ENCODE measurements at regions not wholly inside any gene's neighbourhood (a gene's known extent, or its start where the extent isn't known, plus 50 kb on each side); places are given as distances from the start of the nearest gene placed in this dataset.
A peak's percentile ranks its signal among the peaks of the same experiment; 100 is the strongest.

- ATAC-seq = no peak
- Mint-ChIP-seq H3K36me3 (ENCODE audit: low read depth) (no peaks in the 10 kb centered on the region), H3K27me3 (peaks cover 2% of the 10 kb centered on the region), H3K9me3 (no peaks in the 10 kb centered on the region), H3K4me3 (no peak overlapping the region), H3K27ac (no peak overlapping the region), H3K4me1 (peaks cover 25% of the 10 kb centered on the region)
- no peak for DNase-seq
These were observed 265.7 kb upstream of the ANKRD55 start for GRCh38 chr5:56498759-56499395.

GRCh38 chr5:56496581-56497063, 263.5 kb upstream of the ANKRD55 start:
- H3K4me3 Mint-ChIP-seq = no peak overlapping the region
- DNase-seq = no peak
- no peak overlapping the region for H3K27ac Mint-ChIP-seq
- peaks cover 22% of the 10 kb centered on the region for H3K4me1 Mint-ChIP-seq
- peaks cover 5% of the 10 kb centered on the region for H3K27me3 Mint-ChIP-seq
- H3K9me3 Mint-ChIP-seq = no peaks in the 10 kb centered on the region
- H3K36me3 Mint-ChIP-seq (ENCODE audit: low read depth) = no peaks in the 10 kb centered on the region
- ATAC-seq = no peak

GRCh38 chr5:56494300-56494731, 261.2 kb upstream of the ANKRD55 start:
- ATAC-seq = no peak
- no peak overlapping the region for H3K27ac Mint-ChIP-seq
- H3K4me3 Mint-ChIP-seq = no peak overlapping the region
- no peaks in the 10 kb centered on the region for H3K36me3 Mint-ChIP-seq (ENCODE audit: low read depth)
- no peaks in the 10 kb centered on the region for H3K9me3 Mint-ChIP-seq
- no peak for DNase-seq
- H3K27me3 Mint-ChIP-seq = peaks cover 5% of the 10 kb centered on the region
- peaks cover 22% of the 10 kb centered on the region for H3K4me1 Mint-ChIP-seq

GRCh38 chr5:56493766-56494165, 260.6 kb upstream of the ANKRD55 start:
- peaks cover 22% of the 10 kb centered on the region for H3K4me1 Mint-ChIP-seq
- ATAC-seq (no peak), DNase-seq (no peak)
- H3K4me3 Mint-ChIP-seq = no peak overlapping the region
- no peak overlapping the region for H3K27ac Mint-ChIP-seq
- H3K36me3 Mint-ChIP-seq (ENCODE audit: low read depth) = no peaks in the 10 kb centered on the region
- H3K9me3 Mint-ChIP-seq = no peaks in the 10 kb centered on the region
- peaks cover 5% of the 10 kb centered on the region for H3K27me3 Mint-ChIP-seq

GRCh38 chr5:56493308-56493707, 260.2 kb upstream of the ANKRD55 start:
- no peak overlapping the region for H3K27ac Mint-ChIP-seq
- H3K36me3 Mint-ChIP-seq (ENCODE audit: low read depth) = no peaks in the 10 kb centered on the region
- H3K9me3 Mint-ChIP-seq = peaks cover 3% of the 10 kb centered on the region
- ATAC-seq (no peak), DNase-seq (no peak)
- peaks cover 5% of the 10 kb centered on the region for H3K27me3 Mint-ChIP-seq
- H3K4me3 Mint-ChIP-seq = no peak overlapping the region
- H3K4me1 Mint-ChIP-seq = peaks cover 22% of the 10 kb centered on the region

GRCh38 chr5:56492812-56493211, 259.7 kb upstream of the ANKRD55 start:
- H3K36me3 Mint-ChIP-seq (ENCODE audit: low read depth) = no peaks in the 10 kb centered on the region
- no peak overlapping the region for H3K4me3 Mint-ChIP-seq
- peaks cover 5% of the 10 kb centered on the region for H3K27me3 Mint-ChIP-seq
- DNase-seq (no peak), ATAC-seq (no peak)
- no peak overlapping the region for H3K27ac Mint-ChIP-seq
- peaks cover 6% of the 10 kb centered on the region for H3K9me3 Mint-ChIP-seq
- peaks cover 22% of the 10 kb centered on the region for H3K4me1 Mint-ChIP-seq

DNA sequence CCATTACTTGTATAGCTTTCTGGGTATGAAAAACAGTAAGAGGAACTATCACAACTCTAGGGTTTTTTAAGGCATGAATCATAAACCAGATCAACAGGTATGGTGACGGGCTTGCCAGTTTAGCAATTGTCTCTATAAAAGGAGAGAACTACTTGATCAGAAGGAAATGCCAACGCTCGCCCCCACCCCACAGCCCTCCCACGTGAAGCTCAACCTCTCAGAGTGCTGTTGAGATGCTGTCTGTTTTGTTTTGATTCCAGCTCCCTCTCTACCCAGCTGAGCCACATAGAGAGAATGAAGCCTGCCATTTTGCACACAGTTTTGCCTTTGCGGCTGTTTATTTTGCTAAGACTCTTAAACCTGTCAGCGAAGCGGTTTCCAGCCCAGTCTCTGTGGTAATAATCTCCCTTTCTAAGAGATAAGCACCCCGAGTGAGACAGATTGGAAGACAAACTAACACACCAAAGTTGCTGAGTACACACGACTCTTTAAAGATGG, 257.9 kb upstream of the ANKRD55 start:
- no peak for DNase-seq
- peak overlapping the region; percentile 52 for H3K27ac Mint-ChIP-seq
- peaks cover 10% of the 10 kb centered on the region for H3K9me3 Mint-ChIP-seq
- peaks cover 13% of the 10 kb centered on the region for H3K4me1 Mint-ChIP-seq
- no peaks in the 10 kb centered on the region for H3K36me3 Mint-ChIP-seq (ENCODE audit: low read depth)
- peak; percentile 33 for ATAC-seq
- H3K4me3 Mint-ChIP-seq = no peak overlapping the region
- peaks cover 3% of the 10 kb centered on the region for H3K27me3 Mint-ChIP-seq

- Mint-ChIP-seq H3K4me3 (no peak overlapping the region), H3K9me3 (peaks cover 10% of the 10 kb centered on the region), H3K27ac (no peak overlapping the region), H3K27me3 (peaks cover 3% of the 10 kb centered on the region), H3K36me3 (ENCODE audit: low read depth) (no peaks in the 10 kb centered on the region), H3K4me1 (peaks cover 11% of the 10 kb centered on the region)
- no peak for DNase-seq
- no peak for ATAC-seq
These were observed 256.1 kb upstream of the ANKRD55 start for GRCh38 chr5:56489272-56489671.

DNA sequence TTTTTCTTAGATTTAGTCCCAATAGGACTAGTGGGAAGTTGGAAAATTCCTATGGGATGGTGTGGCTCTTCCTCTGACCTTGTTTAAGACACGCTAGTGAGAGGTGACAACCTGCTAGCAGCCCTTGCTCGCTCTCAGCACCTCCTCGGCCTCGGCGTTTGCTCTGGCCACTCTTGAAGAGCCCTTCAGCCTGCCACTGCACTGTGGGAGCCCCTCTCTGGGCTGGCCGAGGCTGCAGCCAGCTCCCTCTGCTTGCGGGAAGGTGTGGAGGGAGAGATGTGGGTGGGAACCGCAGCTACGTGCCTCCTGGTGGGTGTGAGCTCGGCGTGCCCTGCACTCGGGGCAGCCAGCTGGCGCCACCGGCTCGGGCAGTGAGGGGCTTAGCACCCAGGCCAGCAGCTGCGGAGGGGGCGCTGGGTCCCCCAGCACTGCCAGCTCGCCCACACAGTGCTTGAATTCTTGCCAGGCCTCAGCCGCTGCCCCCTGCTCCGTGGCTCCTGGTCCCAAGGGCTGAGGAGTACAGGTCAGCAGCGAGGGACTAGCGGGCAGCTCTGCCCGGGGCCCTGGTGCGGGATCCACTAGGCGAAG, 254.5 kb upstream of the ANKRD55 start:
- no peak for DNase-seq
- Mint-ChIP-seq H3K9me3 (peaks cover 10% of the 10 kb centered on the region), H3K27me3 (peaks cover 4% of the 10 kb centered on the region), H3K4me3 (no peak overlapping the region), H3K4me1 (peaks cover 15% of the 10 kb centered on the region), H3K27ac (no peak overlapping the region), H3K36me3 (ENCODE audit: low read depth) (no peaks in the 10 kb centered on the region)
- ATAC-seq = no peak

- DNase-seq (no peak), ATAC-seq (no peak)
- H3K4me1 Mint-ChIP-seq = peaks cover 42% of the 10 kb centered on the region
- peaks cover 4% of the 10 kb centered on the region for H3K9me3 Mint-ChIP-seq
- peak overlapping the region; percentile 80 for H3K4me3 Mint-ChIP-seq
- peak overlapping the region; percentile 82 for H3K27ac Mint-ChIP-seq
- H3K27me3 Mint-ChIP-seq = peaks cover 17% of the 10 kb centered on the region
- H3K36me3 Mint-ChIP-seq (ENCODE audit: low read depth) = no peaks in the 10 kb centered on the region
These were observed 249.2 kb upstream of the ANKRD55 start for GRCh38 chr5:56482363-56482762.

- peaks cover 2% of the 10 kb centered on the region for H3K9me3 Mint-ChIP-seq
- no peaks in the 10 kb centered on the region for H3K36me3 Mint-ChIP-seq (ENCODE audit: low read depth)
- peak overlapping the region; percentile 82 for H3K27ac Mint-ChIP-seq
- ATAC-seq (peak; percentile 26), DNase-seq (peak; percentile 22)
- peaks cover 17% of the 10 kb centered on the region for H3K27me3 Mint-ChIP-seq
- H3K4me3 Mint-ChIP-seq = peak overlapping the region; percentile 80
- peaks cover 44% of the 10 kb centered on the region for H3K4me1 Mint-ChIP-seq
These were observed 248.6 kb upstream of the ANKRD55 start for GRCh38 chr5:56481428-56482357.

DNA sequence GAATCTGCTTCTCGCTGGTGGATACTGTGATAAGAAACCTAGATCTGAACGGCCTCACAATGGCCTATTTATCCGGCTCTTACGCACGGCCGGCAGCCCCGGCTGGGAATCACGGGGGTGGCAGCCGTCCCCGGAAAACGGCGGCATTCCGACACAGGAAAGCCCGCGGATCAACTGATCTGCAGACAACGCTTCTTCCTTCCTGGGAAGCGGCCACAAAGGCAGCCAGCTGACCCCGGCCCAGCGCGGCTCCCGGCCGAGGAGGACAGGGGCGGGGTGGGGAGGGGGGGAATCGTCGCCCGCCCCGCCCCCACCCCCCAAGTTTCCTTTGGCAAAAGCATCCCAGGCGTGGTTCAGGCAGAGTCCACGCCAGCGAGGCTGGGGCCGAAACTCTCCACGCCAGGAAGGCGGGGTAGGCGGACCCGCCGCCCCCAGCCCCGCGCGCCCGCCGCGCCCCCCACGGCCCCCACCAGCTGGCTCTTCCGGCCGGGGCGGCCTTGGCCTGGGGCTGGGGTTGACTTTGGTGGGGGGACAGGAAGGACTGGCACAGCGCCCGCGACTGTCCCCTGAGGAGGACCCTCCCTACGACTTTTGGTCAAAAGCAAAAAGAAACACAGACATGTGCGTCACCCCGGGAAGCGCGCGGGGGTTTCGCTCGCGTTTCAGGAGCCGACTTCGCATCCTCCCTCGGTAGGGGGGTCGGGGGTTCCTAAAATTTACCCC, 247.7 kb upstream of the ANKRD55 start:
- peaks cover 17% of the 10 kb centered on the region for H3K27me3 Mint-ChIP-seq
- no peaks in the 10 kb centered on the region for H3K9me3 Mint-ChIP-seq
- H3K4me1 Mint-ChIP-seq = peaks cover 44% of the 10 kb centered on the region
- no peaks in the 10 kb centered on the region for H3K36me3 Mint-ChIP-seq (ENCODE audit: low read depth)
- H3K27ac Mint-ChIP-seq = peak overlapping the region; percentile 82
- ATAC-seq (no peak), DNase-seq (peak; percentile 24)
- H3K4me3 Mint-ChIP-seq = peak overlapping the region; percentile 80

DNA sequence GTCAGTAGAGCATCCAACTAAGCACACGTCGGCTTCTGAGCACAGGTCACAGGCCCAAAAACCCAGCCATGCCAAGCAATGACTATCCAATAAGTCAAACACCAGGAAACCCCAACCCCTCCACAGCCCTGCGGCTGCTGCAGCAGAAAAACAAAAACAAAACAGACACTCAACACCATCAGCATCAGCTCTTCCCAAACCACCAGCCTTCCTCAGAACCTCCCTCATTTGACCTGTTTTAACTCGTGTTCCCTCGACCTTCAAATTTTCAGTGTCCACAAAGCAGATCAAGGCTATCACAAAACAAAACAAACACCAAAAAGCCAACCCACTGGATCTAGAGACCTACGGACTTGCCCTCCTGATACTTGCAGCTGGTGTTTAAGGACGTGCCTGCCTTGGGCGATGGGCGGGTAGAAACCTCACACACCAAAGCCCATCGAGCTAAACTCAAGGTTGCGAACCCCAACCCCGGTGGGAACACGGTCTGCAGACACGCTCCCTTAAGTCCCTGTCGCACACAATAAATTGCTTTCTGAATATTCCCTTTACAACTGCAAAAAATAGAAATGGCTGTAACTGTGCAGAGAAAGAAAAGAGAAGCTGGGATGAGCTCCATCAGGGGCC, 247.1 kb upstream of the ANKRD55 start:
- no peaks in the 10 kb centered on the region for H3K9me3 Mint-ChIP-seq
- H3K4me1 Mint-ChIP-seq = peaks cover 44% of the 10 kb centered on the region
- H3K27me3 Mint-ChIP-seq = peaks cover 17% of the 10 kb centered on the region
- DNase-seq (no peak), ATAC-seq (peak; percentile 30)
- peak overlapping the region; percentile 75 for H3K4me3 Mint-ChIP-seq
- H3K36me3 Mint-ChIP-seq (ENCODE audit: low read depth) = no peaks in the 10 kb centered on the region
- H3K27ac Mint-ChIP-seq = peak overlapping the region; percentile 28

DNA sequence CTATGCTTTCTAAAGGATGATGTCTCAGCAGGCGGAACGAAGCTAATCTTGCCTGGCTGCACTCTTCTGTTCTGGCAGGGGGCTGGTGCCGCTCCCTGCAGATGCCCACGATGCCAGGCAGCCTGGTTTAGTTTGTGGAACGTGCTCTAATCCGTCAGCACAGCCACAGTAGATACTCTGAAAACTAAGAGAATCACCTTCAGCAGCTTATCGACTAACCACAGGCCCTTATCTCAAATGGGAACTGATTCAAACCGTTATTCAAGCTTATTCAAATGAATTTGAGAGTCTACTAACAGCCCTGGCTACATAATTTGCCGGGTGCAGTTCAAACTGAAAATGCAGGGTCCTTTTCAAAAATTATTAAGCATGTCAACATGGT, 246.6 kb upstream of the ANKRD55 start:
- peak overlapping the region; percentile 28 for H3K27ac Mint-ChIP-seq
- peaks cover 17% of the 10 kb centered on the region for H3K27me3 Mint-ChIP-seq
- H3K9me3 Mint-ChIP-seq = no peaks in the 10 kb centered on the region
- H3K36me3 Mint-ChIP-seq (ENCODE audit: low read depth) = no peaks in the 10 kb centered on the region
- DNase-seq = no peak
- H3K4me3 Mint-ChIP-seq = peak overlapping the region; percentile 75
- peaks cover 44% of the 10 kb centered on the region for H3K4me1 Mint-ChIP-seq
- ATAC-seq = peak; percentile 6

All from activated naive CD8-positive, alpha-beta T cell treated with anti-CD3 and anti-CD28 coated beads, Interleukin-2, amount 50 U/mL, for 24 hours (primary cell).